Stimulated activated CD8-positive, alpha-beta memory T cell treated with anti-CD3 and anti-CD28 coated beads, Interleukin-7, amount 100 ng/mL, for 4 hours (primary cell): ENCODE measurements at regions not wholly inside any gene's neighbourhood (a gene's known extent, or its start where the extent isn't known, plus 50 kb on each side); places are given as distances from the start of the nearest gene placed in this dataset.
"Not testable (repeated sequence)": the region's sequence is repeated elsewhere in the genome, so short reads cannot be mapped to it uniquely, and the experiment has no call there.

Experiments
- DNase-seq, 2 donors: peaks; one replicate each; pipeline ENCODE4 v3.0.0-alpha.2; 2020; ENCODE audit warnings: low read depth in 2 of 2

DNA sequence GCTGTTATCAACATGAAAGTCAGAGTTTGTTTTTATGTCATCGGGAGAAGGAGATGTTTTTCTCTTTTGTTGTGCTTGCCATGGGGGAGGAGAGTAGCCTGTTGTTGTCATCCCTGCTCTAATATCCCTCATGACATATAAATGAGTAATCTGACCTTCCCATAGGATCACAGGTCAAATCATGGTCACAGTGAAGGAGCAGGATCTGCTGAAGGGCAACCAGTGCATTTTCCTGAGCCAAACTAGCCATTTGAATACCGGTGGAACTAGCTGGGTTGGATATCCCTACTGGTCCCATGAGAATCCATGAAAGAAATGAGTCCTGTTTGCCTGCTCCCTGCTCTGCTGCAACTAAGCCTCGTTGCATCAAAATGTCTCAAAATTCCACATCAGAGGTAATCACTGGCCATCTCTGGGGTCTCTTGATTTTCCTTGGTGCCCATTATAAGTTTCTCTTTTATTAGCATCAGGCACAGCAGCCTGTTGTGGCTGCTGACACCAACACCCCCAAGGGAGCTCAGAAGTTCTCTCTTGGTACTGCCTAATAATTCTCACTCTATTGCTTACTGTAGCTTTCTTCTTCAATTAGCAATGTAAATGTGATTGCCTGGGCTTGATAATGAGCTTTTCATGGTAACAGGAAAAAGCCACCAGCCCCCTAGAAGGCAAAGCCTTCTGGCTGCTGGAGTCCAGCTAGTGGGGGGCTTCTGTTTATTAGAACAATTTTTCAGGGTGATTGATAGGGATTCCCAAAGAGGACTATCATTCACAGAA lies 211.4 kb upstream of the ERCC4 start:
- DNase-seq: no peak

DNA sequence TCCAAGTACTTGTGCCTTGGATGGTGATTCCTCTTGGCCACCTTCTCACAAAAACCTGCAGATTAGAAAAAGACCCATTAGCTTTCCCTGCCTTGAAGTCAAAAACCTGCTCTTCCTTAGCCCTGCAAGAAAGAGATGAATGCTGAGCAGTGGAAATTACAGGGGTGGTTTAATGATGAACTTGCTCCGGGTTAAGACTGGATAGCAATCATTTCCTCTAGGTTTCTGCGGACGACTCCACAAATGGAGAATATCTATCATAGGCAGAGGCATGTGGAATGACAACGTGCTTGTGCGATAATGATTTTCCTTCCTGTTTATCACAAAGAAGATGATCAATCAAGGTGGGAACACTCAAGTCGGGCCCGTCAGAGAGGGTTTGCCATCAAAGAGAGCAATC lies 201.2 kb upstream of the ERCC4 start:
- DNase-seq: no peak

DNA sequence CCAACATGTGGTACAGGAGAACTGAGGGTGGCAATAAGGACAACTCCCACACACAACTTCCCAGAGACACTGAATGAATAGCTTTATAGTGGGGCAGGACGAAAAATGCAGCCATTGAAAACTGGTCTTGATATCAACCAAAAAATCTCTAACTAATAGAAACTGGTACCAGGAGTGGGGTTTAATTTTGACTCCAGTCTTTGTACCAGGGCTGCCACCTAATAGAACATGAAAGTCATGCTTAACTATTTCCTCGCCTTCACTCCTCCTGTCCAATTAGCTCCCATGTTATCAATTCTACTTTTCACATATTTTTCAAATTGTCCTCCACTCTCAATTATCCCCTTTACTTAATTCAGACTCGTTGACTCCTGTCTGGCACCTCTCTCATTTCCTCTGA lies 192.0 kb upstream of the ERCC4 start:
- DNase-seq: no peak

DNA sequence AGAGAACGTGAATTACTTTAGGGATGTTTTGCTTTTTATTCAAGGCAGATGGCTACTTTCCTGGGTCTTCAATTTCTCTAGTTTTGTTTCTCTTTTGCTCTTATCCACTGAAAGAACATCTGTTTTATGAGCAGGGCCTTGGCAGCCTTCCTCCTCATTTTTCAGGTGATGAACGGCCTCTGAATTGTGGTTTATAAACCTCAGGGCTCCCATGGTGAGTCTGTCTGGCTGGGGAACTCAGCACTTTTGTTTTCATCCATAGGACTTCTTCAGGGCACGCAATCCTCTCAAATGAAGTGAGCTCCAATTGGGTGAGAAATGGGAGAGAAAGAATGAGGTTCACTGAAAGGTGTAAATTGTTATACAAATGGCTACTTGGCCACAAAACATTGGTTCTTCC lies 186.4 kb upstream of the ERCC4 start:
- no peak for DNase-seq

DNA sequence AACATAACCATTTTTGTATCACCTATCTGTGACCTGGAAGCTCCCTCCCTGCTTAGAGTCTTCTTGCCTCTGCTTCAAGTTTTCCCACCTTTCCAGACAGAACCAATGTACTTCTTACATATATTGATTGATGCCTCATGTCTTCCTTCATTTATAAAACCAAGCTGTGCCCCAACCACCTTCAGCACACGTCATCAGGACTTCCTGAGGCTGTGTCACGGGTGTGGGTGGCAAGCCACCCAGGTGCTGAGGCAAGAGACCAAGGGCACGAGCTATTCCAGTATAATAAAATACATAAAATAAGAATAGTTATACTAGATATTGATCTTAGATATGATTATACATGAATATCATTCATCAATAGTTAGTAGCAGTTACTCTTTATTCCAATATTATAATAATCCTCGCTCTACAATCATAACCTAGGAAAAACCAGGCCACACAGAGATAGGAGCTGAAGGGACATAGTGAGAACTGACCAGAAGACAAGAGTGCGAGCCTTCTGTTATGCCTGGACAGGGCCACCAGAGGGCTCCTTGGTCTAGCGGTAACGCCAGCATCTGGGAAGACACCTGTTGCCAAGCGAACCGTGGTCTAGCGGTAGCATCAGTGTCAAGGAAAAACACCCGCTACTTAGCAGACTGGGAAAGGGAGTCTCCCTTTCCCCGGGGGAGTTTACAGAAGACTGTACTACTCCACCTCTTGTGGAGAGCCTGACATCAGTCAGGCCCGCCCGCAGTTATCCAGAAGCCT lies 180.2 kb upstream of the ERCC4 start:
- DNase-seq: not testable (repeated sequence)

DNA sequence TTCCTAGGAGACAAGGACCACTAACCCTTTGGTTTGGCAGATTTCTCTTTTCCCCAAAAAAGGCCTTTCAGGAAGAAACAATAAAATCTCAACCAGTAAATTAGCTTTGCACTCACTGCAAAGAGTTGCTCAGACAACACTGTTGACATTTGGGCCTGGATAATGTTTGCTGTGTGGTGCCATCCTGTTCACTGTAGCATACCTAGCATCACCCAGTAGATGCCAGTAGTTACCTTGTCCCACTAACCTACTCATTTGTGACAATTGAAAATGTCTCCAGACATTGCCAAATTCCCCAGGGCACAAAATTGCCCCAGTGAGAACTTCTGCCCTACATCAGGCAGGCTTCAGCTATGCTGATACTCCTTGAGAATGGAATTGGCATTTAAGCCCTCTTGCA lies 177.0 kb upstream of the ERCC4 start:
- no peak for DNase-seq

DNA sequence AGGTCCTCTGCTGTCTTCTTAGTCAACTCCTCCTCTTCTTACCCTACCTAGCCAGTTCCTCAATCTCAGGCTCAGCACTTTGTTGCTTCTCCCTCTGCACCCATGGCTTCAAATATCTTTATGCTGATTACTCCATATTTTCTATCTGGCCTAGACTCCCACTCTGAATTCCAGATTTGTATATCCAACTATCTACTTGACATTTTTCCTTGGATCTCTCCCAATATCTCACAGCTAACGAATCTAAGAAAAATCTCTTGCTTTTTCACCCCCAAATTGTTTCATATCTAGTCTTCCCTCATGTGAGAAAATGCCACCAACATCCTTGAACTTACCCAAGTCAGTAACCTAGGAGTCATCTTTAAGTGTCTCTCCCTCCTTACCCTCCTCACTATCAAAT lies 176.4 kb upstream of the ERCC4 start:
- DNase-seq: no peak

DNA sequence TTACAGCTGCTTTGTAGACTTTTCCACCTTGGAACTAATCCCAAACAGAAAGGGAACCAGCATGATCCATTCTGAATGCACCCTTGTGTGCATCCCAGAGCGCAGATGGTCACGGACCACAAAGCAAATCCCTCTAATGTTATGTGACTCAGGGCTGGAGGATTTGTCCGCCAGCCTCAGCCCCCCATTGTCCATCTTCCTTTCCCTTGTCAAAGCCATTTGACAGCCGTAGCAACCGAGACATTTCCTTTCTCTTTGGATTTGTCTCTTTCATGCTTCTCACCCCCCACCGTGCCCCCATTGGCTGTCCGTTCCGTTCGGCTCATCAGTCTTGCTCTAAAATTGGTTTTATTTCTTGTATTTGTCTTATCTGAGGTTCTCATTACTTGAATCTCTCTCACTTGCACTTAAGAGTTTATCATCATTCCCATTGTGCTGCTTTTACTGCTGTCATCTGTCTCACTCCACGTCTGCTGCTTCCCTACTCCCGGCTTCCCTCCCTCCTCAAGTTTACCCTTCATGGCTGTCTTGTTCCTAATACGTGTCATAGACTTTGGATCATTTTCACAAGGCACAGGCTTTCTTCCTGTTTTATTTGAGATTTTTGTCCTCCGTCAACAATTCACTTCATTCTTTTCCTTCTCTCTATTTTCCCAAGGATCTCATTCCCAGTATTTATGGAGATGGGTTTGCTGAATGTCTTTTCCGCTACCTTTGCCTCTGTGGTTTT lies 163.4 kb upstream of the ERCC4 start:
- no peak for DNase-seq

DNA sequence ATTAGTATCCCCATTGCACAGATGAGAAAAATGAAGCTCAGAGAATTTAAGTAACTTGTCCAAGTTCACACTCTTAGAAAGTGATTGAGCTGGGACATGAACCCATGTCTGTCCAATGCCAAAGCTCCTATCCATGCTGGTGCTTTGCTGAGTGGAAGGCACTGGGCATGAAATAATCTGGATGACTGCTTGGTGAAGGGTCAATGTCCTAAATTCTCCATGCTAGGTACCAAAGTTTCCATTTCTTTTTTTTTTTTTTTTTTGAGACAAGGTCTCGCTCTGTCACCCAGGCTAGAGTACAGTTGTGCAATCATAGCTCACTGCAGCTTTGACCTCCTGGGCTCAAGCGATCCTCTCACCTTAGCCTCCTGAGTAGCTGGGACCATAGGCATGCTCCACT lies 153.6 kb upstream of the ERCC4 start:
- no peak for DNase-seq

DNA sequence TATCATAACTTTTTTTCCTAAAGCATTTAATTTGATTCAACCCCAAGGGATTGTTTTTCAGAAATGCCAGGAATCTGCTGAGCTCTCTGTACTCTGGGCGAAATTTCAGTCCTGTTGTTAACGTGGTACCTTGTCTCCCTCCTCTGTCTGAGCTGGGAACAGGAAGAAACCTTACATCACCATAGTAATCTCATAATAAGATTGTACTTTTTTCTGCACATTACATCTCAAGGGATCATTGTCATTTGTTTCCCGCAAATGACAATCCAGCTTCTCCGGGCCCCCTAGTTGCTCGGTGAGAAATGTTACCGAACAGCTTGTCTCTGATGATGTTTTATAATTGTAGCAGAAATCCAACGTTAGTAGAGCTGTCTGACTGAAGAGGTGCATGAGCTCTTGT lies 152.7 kb upstream of the ERCC4 start:
- DNase-seq: no peak

DNA sequence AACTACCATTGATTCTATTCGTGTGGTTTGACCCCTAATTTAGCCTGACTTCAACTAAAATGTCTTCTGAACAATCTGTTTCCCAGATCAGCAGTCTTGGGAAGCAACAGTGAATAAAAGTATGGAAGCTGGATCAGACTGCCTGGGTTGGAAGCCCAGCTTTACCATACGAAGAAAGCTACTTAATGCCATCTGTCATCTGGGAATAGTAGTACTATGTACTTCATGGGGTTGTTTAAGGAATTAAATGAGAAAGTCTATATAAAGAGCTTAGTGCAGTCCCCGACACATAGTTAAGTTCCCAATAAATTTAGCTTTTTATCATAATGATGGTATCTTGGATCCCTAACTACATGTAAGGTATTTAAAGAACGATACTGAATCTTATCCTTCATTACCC lies 151.5 kb upstream of the ERCC4 start:
- no peak for DNase-seq

DNA sequence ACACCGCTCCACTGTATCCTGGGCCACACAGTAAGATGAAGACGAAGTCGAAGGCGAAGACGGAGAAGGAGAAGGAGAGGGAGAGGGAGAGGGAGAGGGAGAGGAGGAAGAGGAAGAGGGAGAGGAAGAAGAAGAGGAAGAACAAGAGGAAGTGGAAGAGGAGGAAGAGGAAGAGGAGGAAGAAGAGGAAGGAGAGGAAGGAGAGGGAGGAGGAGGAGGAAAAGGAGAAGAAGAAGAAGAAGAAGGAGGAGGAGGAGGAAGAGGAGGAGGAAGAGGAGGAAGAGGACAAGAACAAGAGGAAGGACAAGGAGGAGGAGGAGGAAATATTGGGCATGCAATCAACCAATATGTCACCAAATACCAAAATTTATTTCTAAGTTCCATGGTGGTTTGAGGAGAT lies 149.5 kb upstream of the ERCC4 start:
- DNase-seq: no peak

DNA sequence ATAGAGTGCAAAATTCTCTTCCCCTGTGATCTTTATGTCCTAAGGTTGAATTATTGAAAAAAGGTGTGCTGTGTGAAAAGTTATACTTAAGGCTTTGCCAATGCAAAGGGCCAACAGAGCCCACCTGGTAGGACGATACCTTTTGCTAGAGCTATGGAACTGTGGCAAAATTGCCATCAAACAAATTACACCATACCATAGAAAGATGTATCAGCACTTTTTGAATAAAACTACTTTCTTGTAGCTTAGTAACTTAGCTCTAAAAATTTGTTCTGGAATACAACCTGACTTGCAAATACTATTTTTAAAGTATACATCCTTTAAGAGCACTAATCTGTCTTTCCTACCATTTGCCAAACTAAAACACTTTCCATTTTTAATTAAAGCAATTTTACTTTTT lies 147.2 kb upstream of the ERCC4 start:
- no peak for DNase-seq

DNA sequence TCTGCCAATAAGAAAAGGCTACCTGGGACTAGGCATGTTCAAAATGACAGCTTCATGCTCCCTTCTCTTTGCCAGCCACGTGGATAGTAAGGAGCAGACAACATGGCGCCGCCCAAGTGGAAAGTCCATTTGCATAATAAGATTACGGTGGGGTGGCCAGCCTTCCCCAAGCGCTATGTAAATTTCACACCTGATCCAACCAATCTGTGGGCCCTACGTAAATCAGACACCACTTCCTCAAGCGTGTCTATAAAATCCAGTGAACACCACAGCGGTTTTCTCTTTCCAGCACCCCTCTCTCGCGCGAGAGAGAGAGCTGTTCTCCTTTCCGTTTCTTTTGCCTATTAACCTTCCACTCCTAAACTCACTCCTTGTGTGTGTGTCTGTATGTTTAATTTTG lies 140.3 kb upstream of the ERCC4 start:
- DNase-seq: no peak

DNA sequence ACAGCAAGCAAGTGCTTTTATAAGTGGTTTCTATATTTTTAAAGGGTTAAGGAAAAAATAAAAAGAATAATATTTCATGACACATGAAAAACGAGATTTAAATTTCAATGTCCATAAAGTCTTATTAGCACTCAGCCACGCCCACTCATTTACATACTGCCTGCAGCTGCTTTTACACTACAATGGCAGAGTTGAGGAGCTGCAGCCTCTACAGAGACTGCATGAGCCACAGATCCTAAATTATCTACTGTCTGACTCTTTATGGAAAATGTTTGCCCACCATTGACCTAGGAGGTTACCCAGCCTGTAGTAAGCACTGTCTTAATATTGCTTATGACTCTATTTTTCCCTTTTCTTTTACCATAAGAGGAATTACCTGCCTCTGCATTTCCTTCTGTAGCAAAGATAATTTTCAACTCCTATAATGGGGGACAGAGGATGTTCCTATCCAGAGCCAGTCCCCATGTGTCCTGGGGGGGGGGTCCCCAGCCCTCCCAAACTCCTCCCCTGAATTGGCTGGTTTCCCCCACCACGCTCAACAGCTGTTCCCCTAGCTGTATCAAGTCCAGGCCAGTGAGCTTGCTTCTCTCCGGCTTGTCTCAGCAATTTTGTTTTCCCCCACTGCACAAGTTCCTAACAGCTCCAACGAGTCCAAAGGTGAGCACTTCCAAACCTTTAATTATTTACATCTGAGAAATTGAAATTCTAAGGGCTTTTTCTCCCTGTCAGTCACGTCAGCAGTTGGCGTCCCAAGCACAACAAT lies 139.4 kb upstream of the ERCC4 start:
- DNase-seq: no peak

DNA sequence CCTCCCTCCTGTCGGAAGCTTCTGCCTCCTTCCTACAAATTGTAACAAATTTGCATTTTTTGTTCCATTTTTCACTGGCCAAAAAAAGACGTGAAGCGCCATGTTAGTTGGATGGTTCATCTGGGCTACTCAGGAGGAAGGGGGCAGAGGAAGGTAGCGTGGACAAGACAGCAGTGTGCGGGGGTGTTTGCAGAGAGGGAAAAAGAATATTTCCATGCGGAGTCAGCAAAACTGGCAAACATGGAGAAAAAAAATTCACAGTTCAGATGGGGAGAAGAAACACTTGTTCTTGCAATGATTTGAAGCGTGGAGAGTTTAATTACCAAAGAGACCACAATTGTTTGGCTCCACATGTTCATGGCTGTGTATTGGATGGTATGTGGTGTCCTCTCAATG lies 138.8 kb upstream of the ERCC4 start:
- DNase-seq: no peak

DNA sequence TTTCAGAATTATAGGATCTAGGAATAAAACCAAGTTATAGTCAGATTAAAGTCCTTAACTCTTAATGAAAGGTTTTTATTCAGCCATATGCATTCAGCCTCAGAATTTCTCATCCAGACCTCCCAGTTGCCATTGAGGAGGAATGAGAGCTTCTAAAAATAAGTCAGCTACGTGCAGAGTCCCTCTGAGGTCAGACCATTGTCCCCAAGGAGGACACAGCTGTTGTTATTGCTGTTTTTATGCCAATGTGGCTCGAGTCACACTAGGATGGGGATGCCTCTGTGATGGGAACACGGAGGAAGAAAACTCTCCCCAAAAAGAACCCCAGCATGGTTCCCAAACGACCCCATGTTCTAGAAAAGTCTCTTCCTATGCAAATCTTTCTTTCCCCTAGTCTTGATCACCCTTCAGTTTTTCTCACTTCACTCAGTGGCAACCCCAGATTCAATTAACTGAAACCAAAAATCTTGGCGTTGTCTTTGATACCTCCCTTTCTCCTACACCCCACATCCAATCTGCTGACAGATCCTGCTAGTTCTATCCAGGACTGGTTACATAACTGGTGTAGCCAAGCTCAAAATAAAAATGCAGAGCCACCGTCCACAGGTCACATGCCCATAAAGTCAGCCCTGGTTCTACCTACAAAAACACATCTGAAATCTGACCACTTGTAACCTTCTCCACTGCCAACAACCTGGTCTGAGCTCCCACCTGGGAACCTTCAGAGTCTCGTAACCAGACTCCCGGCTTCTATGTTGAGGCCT lies 138.2 kb upstream of the ERCC4 start:
- no peak for DNase-seq

DNA sequence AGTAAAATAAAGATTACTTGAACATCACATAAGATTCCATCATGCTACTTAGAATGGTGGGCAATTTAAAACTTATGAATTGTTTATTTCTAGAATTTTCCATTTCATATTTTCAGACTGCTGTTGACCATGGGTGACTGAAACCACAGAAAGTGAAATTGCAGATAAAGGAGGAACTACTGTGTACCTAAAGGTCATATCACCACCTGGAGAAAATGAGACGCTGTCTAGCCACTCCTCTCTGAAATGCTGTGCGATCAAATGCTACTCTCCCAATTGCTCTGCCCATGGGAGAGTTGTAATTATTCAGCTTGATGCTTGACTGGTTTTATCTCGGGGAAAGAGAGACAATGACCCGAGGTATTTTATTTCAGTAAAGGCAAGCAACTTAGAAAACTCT lies 128.9 kb upstream of the ERCC4 start:
- no peak for DNase-seq

DNA sequence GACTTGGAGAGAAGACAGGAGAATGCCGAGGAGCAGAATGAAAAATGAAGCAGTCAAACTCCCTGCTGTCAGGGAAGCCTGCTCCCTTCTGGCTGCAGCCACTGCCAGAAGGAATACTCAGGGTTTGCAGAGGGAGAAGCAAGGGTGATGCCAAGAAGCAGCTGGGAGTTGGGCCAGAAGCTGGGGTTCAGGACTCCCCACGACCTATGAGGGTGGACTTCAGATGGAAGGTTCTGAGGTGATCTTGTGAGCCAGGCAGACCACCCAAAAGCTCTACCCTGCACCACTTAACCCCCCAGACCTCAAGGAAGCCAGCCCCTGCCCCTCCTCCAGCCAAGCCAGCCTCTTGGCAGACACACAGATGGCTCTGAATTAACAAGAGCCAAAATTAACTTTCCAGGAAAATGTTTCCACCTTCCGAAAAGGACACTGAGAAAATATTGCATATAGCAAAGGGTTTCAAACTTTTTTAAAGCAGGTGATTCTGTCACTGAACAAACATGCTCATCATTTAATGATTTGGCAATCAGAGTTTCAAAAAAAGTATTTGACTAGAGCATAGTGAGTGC lies 126.0 kb upstream of the ERCC4 start:
- DNase-seq: no peak

DNA sequence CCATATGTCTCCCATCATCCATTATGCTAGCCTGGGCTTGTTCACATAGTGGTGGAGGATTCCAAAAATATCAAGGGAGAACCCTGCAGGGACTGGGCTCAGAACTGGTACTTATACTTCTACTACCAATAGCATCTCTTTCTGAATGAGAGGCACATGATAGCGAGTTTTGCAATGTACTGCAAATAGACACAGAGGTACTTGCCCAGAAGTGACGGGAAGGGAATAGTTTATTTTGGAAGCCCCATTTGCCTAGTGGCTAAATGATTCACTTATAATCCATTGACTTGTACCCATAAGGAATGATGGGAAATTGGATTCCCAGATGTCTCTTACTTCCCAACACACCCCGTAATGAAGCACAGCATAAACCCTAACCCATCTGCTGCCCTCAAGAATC lies 124.8 kb upstream of the ERCC4 start:
- DNase-seq: no peak

DNA sequence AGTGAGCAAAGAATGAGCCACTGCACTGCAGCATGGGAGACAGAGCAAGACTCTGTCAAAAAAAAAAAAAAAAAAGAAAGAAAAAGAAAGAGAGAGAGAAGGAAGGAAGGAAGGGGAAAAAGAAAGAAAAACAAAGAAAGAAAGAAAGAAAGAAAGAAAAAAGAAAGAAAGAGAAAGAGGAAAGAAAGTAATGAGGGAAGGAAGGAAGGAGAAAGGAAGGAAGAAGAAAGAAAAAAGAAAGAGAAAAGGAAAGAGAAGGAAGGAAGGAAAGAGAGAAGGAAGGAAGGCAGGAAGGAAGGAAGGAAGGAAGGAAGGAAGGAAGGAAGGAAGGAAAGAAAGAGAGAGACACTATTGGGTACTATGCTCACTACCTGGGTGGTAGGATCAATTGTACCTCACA lies 122.2 kb upstream of the ERCC4 start:
- no peak for DNase-seq
